Transverse colon (tissue), 4 donors: ENCODE measurements at regions not wholly inside any gene's neighbourhood (a gene's known extent, or its start where the extent isn't known, plus 50 kb on each side); places are given as distances from the start of the nearest gene placed in this dataset.

Experiments used
- DNase-seq: peaks from one replicate; pipeline ENCODE4 v3.0.0-alpha.2; 2019
- H3K27ac ChIP-seq, 4 donors: fragments of 200-600 bp; sonication (generic); 2 replicates each; pipeline ENCODE4 v1.5.1; 2016 to 2018; ENCODE audit warnings: inconsistent platforms in 4 of 4
- H3K27me3 ChIP-seq: fragments of 200-600 bp; sonication (generic); 2 replicates; pipeline ENCODE4 v1.5.1; 2017; ENCODE audit warnings: inconsistent platforms
- H3K36me3 ChIP-seq, 4 donors: fragments of 200-600 bp; sonication (generic); 2 replicates each; pipeline ENCODE4 v1.5.1; 2017 to 2019; ENCODE audit warnings: inconsistent platforms in 4 of 4
- H3K4me1 ChIP-seq, 4 donors: fragments of 200-600 bp; sonication (generic); 2 replicates each; pipeline ENCODE4 v1.5.1; 2017 to 2020; ENCODE audit warnings: inconsistent platforms in 4 of 4
- H3K4me3 ChIP-seq, 4 donors: fragments of 200-600 bp; sonication (generic); 1 replicate in 1 of 4; 2 replicates in 3 of 4; pipeline versions ENCODE4 v1.5.1 to v1.6.1; 2017 to 2019; ENCODE audit warnings: inconsistent platforms in 4 of 4
- H3K9me3 ChIP-seq, 2 donors: fragments of 200-600 bp; sonication (generic); 2 replicates each; pipeline ENCODE4 v1.5.1; 2017 to 2019; ENCODE audit warnings: inconsistent platforms in 2 of 2
- CTCF ChIP-seq, 5 experiments: fragments of 200-600 bp in 3 of 5; fragments of 450-650 bp in 2 of 5; sonication (generic) in 3 of 5; IDR thresholded peaks; 1 replicate in 2 of 5; 2 replicates in 3 of 5; pipeline ENCODE4 v1.5.1; 2016 to 2017; ENCODE audit warnings: antibody characterized with exemption in 5 of 5, inconsistent platforms in 3 of 5, mild to moderate bottlenecking in 2 of 5, moderate library complexity in 1 of 5
- EP300 ChIP-seq: sonication (generic); formaldehyde crosslinking; IDR thresholded peaks from one replicate; pipeline ENCODE4 v1.6.1; 2017; ENCODE audit warnings: antibody characterized with exemption, low read depth
- POLR2A ChIP-seq: fragments of 450-650 bp; IDR thresholded peaks from one replicate; pipeline ENCODE4 v1.6.1; 2016; ENCODE audit warnings: antibody characterized with exemption, mild to moderate bottlenecking, moderate library complexity
- POLR2AphosphoS5 ChIP-seq, 3 donors: sonication (generic); formaldehyde crosslinking; IDR thresholded peaks; one replicate each; pipeline ENCODE4 v1.6.1; 2016; ENCODE audit warnings: antibody characterized with exemption in 3 of 3
- WGBS, 2 donors: methylation state at CpG; one replicate each; pipeline ENCODE4 v1.1.5; 2018; ENCODE audit warnings: low coverage in 1 of 2; 5-methylcytosine and 5-hydroxymethylcytosine counted together
- in situ Hi-C, 4 donors: fragments of 200-750 bp; cut with MboI; loops; one replicate each; pipeline versions ENCODE4 v1.15.0 to v1.15.1; 2017; ENCODE audit warnings: low sequenced_read_pairs in 3 of 4, low pct_ligation_motif_present in 1 of 4, low pct_unique_long_range_greater_than_20kb in 1 of 4
- intact Hi-C: fragments of 100-400 bp; cut with DNase I; formaldehyde crosslinking; loops from one replicate; pipeline ENCODE4 v1.15.1; 2023; ENCODE audit warnings: low total_unique reads

- no peak for TF ChIP-seq POLR2AphosphoS5 (IDR thresholded peaks at IDR 0.05)
- no peak for TF ChIP-seq POLR2A
- TF ChIP-seq CTCF (IDR thresholded peaks at IDR 0.05) = no peak
- TF ChIP-seq EP300 = no peak
- H3K4me1 ChIP-seq = no peaks in the 10 kb centered on the region
- intact Hi-C loops = no loop called here
- WGBS, 2 donors = 17 to 25% methylated on average over 2 of the region's 2 CpGs
- H3K27ac ChIP-seq = no peak overlapping the region
- in situ Hi-C loops = no loop called here
- no peaks in the 10 kb centered on the region for H3K9me3 ChIP-seq
- no peak overlapping the region for H3K4me3 ChIP-seq
- no peaks in the 10 kb centered on the region for H3K27me3 ChIP-seq
- H3K36me3 ChIP-seq = no peaks in the 10 kb centered on the region
- DNase-seq = no peak
Measured at GRCh38 chr2:76080154-76080553, 369.4 kb upstream of the GCFC2 start.

GRCh38 chr2:76075126-76075525 lies 364.4 kb upstream of the GCFC2 start:
- H3K36me3 ChIP-seq = no peaks in the 10 kb centered on the region
- TF ChIP-seq CTCF (IDR thresholded peaks at IDR 0.05) = no peak
- H3K9me3 ChIP-seq = no peaks in the 10 kb centered on the region
- intact Hi-C loops = no loop called here
- no peak overlapping the region for H3K4me3 ChIP-seq
- H3K4me1 ChIP-seq = no peaks in the 10 kb centered on the region
- H3K27me3 ChIP-seq = no peaks in the 10 kb centered on the region
- no peak for DNase-seq
- H3K27ac ChIP-seq = no peak overlapping the region
- 55 to 62% methylated on average over 1 of the region's 1 CpG for WGBS, 2 donors
- in situ Hi-C loops = no loop called here

- no peaks in the 10 kb centered on the region for H3K27me3 ChIP-seq
Measured at GRCh38 chr2:76073992-76074604, 363.4 kb upstream of the GCFC2 start.

GRCh38 chr2:76050196-76050595 lies 339.5 kb upstream of the GCFC2 start:
- no peaks in the 10 kb centered on the region for H3K4me1 ChIP-seq
- no peak overlapping the region for H3K4me3 ChIP-seq
- no peaks in the 10 kb centered on the region for H3K36me3 ChIP-seq
- intact Hi-C loops = no loop called here
- in situ Hi-C loops = no loop called here
- no peaks in the 10 kb centered on the region for H3K9me3 ChIP-seq
- WGBS, 2 donors = 96% methylated on average over 1 of the region's 1 CpG; no CpG with 5 or more reads in 1 of the 2 donors
- DNase-seq = no peak
- no peaks in the 10 kb centered on the region for H3K27me3 ChIP-seq
- no peak overlapping the region for H3K27ac ChIP-seq
- TF ChIP-seq POLR2A (no peak), EP300 (no peak)

More at GRCh38 chr2:76073992-76074604, 363.4 kb upstream of the GCFC2 start:
- no peak overlapping the region for H3K4me3 ChIP-seq
- 84 to 90% methylated on average over 3 of the region's 3 CpGs for WGBS, 2 donors
- H3K27ac ChIP-seq = no peak overlapping the region
- H3K4me1 ChIP-seq = no peaks in the 10 kb centered on the region
- TF ChIP-seq POLR2AphosphoS5 (IDR thresholded peaks at IDR 0.05) (no peak), POLR2A (no peak), CTCF (IDR thresholded peaks at IDR 0.05) (no peak), EP300 (no peak)
- DNase-seq = no peak
- no peaks in the 10 kb centered on the region for H3K9me3 ChIP-seq
- H3K36me3 ChIP-seq = no peaks in the 10 kb centered on the region
- intact Hi-C loops = no loop called here
- in situ Hi-C loops = no loop called here

GRCh38 chr2:76044701-76045100 lies 334.0 kb upstream of the GCFC2 start:
- in situ Hi-C loops = no loop called here
- TF ChIP-seq POLR2A (no peak), CTCF (IDR thresholded peaks at IDR 0.05) (no peak)
- intact Hi-C loops = no loop called here
- H3K4me1 ChIP-seq = no peaks in the 10 kb centered on the region
- H3K9me3 ChIP-seq = no peaks in the 10 kb centered on the region
- no peaks in the 10 kb centered on the region for H3K27me3 ChIP-seq
- H3K4me3 ChIP-seq = no peak overlapping the region
- DNase-seq = no peak
- WGBS, 2 donors = 47% methylated on average over 2 of the region's 2 CpGs; no CpG with 5 or more reads in 1 of the 2 donors
- no peaks in the 10 kb centered on the region for H3K36me3 ChIP-seq
- no peak overlapping the region for H3K27ac ChIP-seq
